ENCODE measurements at regions not wholly inside any gene's neighbourhood (a gene's known extent, or its start where the extent isn't known, plus 50 kb on each side); places are given as distances from the start of the nearest gene placed in this dataset.

- no peaks in the 10 kb centered on the region for H3K36me3 ChIP-seq (ENCODE audit: insufficient read depth, low read length)
- no peak for TF ChIP-seq SMC3 (conservative IDR thresholded peaks at IDR 0.05; ENCODE audit: poor library complexity)
- no peak for TF ChIP-seq MXI1 (conservative IDR thresholded peaks at IDR 0.05; ENCODE audit: poor library complexity, severe bottlenecking)
- TF ChIP-seq CTCF (IDR thresholded peaks at IDR 0.05; ENCODE audit: poor library complexity, severe bottlenecking) = no peak
- no peak for TF ChIP-seq EP300 (conservative IDR thresholded peaks at IDR 0.05; ENCODE audit: poor library complexity, severe bottlenecking)
- no peak for TF ChIP-seq REST (IDR thresholded peaks at IDR 0.05; ENCODE audit: borderline replicate concordance)
- no peak for TF ChIP-seq TAF1 (IDR thresholded peaks at IDR 0.05; ENCODE audit: low read depth)
- TF ChIP-seq EZH2 (IDR thresholded peaks at IDR 0.05; ENCODE audit: borderline replicate concordance, insufficient read depth, low read length, poor library complexity, severe bottlenecking) = no peak
- TF ChIP-seq POLR2AphosphoS5 (IDR thresholded peaks at IDR 0.05) = no peak
- TF ChIP-seq RAD21 (conservative IDR thresholded peaks at IDR 0.05) = no peak
- no peaks in the 10 kb centered on the region for H3F3A ChIP-seq (ENCODE audit: insufficient read depth, low read length, poor library complexity, severe bottlenecking)
- no peaks in the 10 kb centered on the region for H3K9me2 ChIP-seq (ENCODE audit: insufficient read depth, low read length)
- H3K9me3 ChIP-seq (ENCODE audit: low read length) = no peaks in the 10 kb centered on the region
- no peaks in the 10 kb centered on the region for H4K20me1 ChIP-seq (ENCODE audit: insufficient read depth)
- no peak overlapping the region for H3K27ac ChIP-seq (ENCODE audit: low read length)
- H3K4me2 ChIP-seq (ENCODE audit: low read length) = no peak overlapping the region
- H3K27me3 ChIP-seq (ENCODE audit: insufficient read depth, low read depth, low read length) = no peaks in the 10 kb centered on the region
- H3K79me2 ChIP-seq (replicated peaks; ENCODE audit: insufficient read depth, low read length) = no peaks in the 10 kb centered on the region
- H3K4me3 ChIP-seq (ENCODE audit: low read length) = no peak overlapping the region
- H2AFZ ChIP-seq (ENCODE audit: low read depth, low read length) = no peak overlapping the region
- no peak overlapping the region for H3K9ac ChIP-seq (ENCODE audit: low read length)
These were observed 288.3 kb upstream of the MKI67 start for GRCh38 chr10:128414568-128414967.

- Histone ChIP-seq H3K4me3 (ENCODE audit: low read length) (no peak overlapping the region), H3K36me3 (ENCODE audit: insufficient read depth, low read length) (no peaks in the 10 kb centered on the region), H2AFZ (ENCODE audit: low read depth, low read length) (no peak overlapping the region), H3K27me3 (ENCODE audit: insufficient read depth, low read depth, low read length) (no peaks in the 10 kb centered on the region), H4K20me1 (ENCODE audit: insufficient read depth) (no peaks in the 10 kb centered on the region), H3K4me2 (ENCODE audit: low read length) (no peak overlapping the region), H3K9ac (ENCODE audit: low read length) (no peak overlapping the region), H3K27ac (ENCODE audit: low read length) (no peak overlapping the region), H3K9me2 (ENCODE audit: insufficient read depth, low read length) (no peaks in the 10 kb centered on the region), H3K79me2 (replicated peaks; ENCODE audit: insufficient read depth, low read length) (no peaks in the 10 kb centered on the region), H3K9me3 (ENCODE audit: low read length) (no peaks in the 10 kb centered on the region), H3F3A (ENCODE audit: insufficient read depth, low read length, poor library complexity, severe bottlenecking) (no peaks in the 10 kb centered on the region)
- TF ChIP-seq CTCF (IDR thresholded peaks at IDR 0.05; ENCODE audit: poor library complexity, severe bottlenecking) (no peak), REST (IDR thresholded peaks at IDR 0.05; ENCODE audit: borderline replicate concordance) (no peak), MXI1 (conservative IDR thresholded peaks at IDR 0.05; ENCODE audit: poor library complexity, severe bottlenecking) (no peak), TAF1 (IDR thresholded peaks at IDR 0.05; ENCODE audit: low read depth) (no peak), POLR2AphosphoS5 (IDR thresholded peaks at IDR 0.05) (no peak), EZH2 (IDR thresholded peaks at IDR 0.05; ENCODE audit: borderline replicate concordance, insufficient read depth, low read length, poor library complexity, severe bottlenecking) (no peak), EP300 (conservative IDR thresholded peaks at IDR 0.05; ENCODE audit: poor library complexity, severe bottlenecking) (no peak), RAD21 (conservative IDR thresholded peaks at IDR 0.05) (no peak), SMC3 (conservative IDR thresholded peaks at IDR 0.05; ENCODE audit: poor library complexity) (no peak)
These were observed 290.0 kb upstream of the MKI67 start for GRCh38 chr10:128416231-128416630.
